BLaER1 (cell line): ENCODE measurements at regions not wholly inside any gene's neighbourhood (a gene's known extent, or its start where the extent isn't known, plus 50 kb on each side); places are given as distances from the start of the nearest gene placed in this dataset.

Source experiments
- H3K27ac ChIP-seq: shearing (Covaris generic); formaldehyde crosslinking; 2 replicates; pipeline ENCODE4 v1.8.1; 2022
- H3K27me3 ChIP-seq: shearing (Covaris generic); formaldehyde crosslinking; 2 replicates; pipeline ENCODE4 v1.8.1; 2022
- H3K36me3 ChIP-seq: shearing (Covaris generic); formaldehyde crosslinking; 2 replicates; pipeline ENCODE4 v1.8.1; 2022
- H3K4me1 ChIP-seq: shearing (Covaris generic); formaldehyde crosslinking; 2 replicates; pipeline ENCODE4 v1.8.1; 2022
- H3K4me2 ChIP-seq: shearing (Covaris generic); formaldehyde crosslinking; 2 replicates; pipeline ENCODE4 v1.8.1; 2022
- H3K4me3 ChIP-seq: shearing (Covaris generic); formaldehyde crosslinking; 2 replicates; pipeline ENCODE4 v1.8.1; 2022
- H3K9ac ChIP-seq: shearing (Covaris generic); formaldehyde crosslinking; 2 replicates; pipeline ENCODE4 v1.8.1; 2022
- H3K9me3 ChIP-seq: shearing (Covaris generic); formaldehyde crosslinking; 2 replicates; pipeline ENCODE4 v1.8.1; 2022
- H4K20me1 ChIP-seq: shearing (Covaris generic); formaldehyde crosslinking; 2 replicates; pipeline ENCODE4 v1.8.1; 2022
- Cebpa-rat ChIP-seq: shearing (Covaris generic); IDR thresholded peaks from 2 replicates; pipeline ENCODE4 v1.8.1; 2022

- H3K9ac ChIP-seq = no peak overlapping the region
- no peaks in the 10 kb centered on the region for H3K27me3 ChIP-seq
- H3K4me3 ChIP-seq = no peak overlapping the region
- H3K36me3 ChIP-seq = no peaks in the 10 kb centered on the region
- H3K4me1 ChIP-seq = no peaks in the 10 kb centered on the region
- H4K20me1 ChIP-seq = no peaks in the 10 kb centered on the region
- no peak for TF ChIP-seq Cebpa-rat
- H3K27ac ChIP-seq = no peak overlapping the region
- no peak overlapping the region for H3K4me2 ChIP-seq
- no peaks in the 10 kb centered on the region for H3K9me3 ChIP-seq
Observed at GRCh38 chr4:130545171-130545570, 1449.2 kb downstream of the C4orf33 start.

GRCh38 chr4:130545596-130545995, 1449.6 kb downstream of the C4orf33 start:
- no peaks in the 10 kb centered on the region for H3K36me3 ChIP-seq
- no peak for TF ChIP-seq Cebpa-rat
- H3K27ac ChIP-seq = no peak overlapping the region
- no peaks in the 10 kb centered on the region for H3K4me1 ChIP-seq
- no peaks in the 10 kb centered on the region for H3K27me3 ChIP-seq
- no peak overlapping the region for H3K4me2 ChIP-seq
- no peak overlapping the region for H3K9ac ChIP-seq
- no peak overlapping the region for H3K4me3 ChIP-seq
- H4K20me1 ChIP-seq = no peaks in the 10 kb centered on the region
- no peaks in the 10 kb centered on the region for H3K9me3 ChIP-seq

- H3K36me3 ChIP-seq = no peaks in the 10 kb centered on the region
- no peak overlapping the region for H3K27ac ChIP-seq
- no peaks in the 10 kb centered on the region for H4K20me1 ChIP-seq
- H3K9me3 ChIP-seq = no peaks in the 10 kb centered on the region
- H3K4me1 ChIP-seq = no peaks in the 10 kb centered on the region
- TF ChIP-seq Cebpa-rat = peak; percentile 13; the same call in 1 of the 2 replicates
- H3K9ac ChIP-seq = no peak overlapping the region
- H3K4me2 ChIP-seq = no peak overlapping the region
- no peak overlapping the region for H3K4me3 ChIP-seq
- no peaks in the 10 kb centered on the region for H3K27me3 ChIP-seq
Observed at GRCh38 chr4:130559268-130559667, 1463.3 kb downstream of the C4orf33 start.

GRCh38 chr4:130563185-130563888, 1467.4 kb downstream of the C4orf33 start:
- Histone ChIP-seq H3K4me1 (no peaks in the 10 kb centered on the region), H3K27ac (no peak overlapping the region), H4K20me1 (no peaks in the 10 kb centered on the region), H3K27me3 (no peaks in the 10 kb centered on the region), H3K4me2 (no peak overlapping the region), H3K4me3 (no peak overlapping the region), H3K9me3 (peaks cover 1% of the 10 kb centered on the region; the same call in 1 of the 2 replicates), H3K36me3 (no peaks in the 10 kb centered on the region), H3K9ac (no peak overlapping the region)
- TF ChIP-seq Cebpa-rat = no peak

GRCh38 chr4:130563889-130564418, 1468.0 kb downstream of the C4orf33 start:
- no peaks in the 10 kb centered on the region for H3K4me1 ChIP-seq
- no peaks in the 10 kb centered on the region for H4K20me1 ChIP-seq
- no peak overlapping the region for H3K27ac ChIP-seq
- no peak for TF ChIP-seq Cebpa-rat
- H3K9ac ChIP-seq = no peak overlapping the region
- no peak overlapping the region for H3K4me2 ChIP-seq
- H3K9me3 ChIP-seq = peaks cover 7% of the 10 kb centered on the region
- no peaks in the 10 kb centered on the region for H3K36me3 ChIP-seq
- no peak overlapping the region for H3K4me3 ChIP-seq
- H3K27me3 ChIP-seq = no peaks in the 10 kb centered on the region

GRCh38 chr4:130568746-130569145, 1472.8 kb downstream of the C4orf33 start:
- H3K9ac ChIP-seq = no peak overlapping the region
- H3K9me3 ChIP-seq = peaks cover 17% of the 10 kb centered on the region
- no peak overlapping the region for H3K4me3 ChIP-seq
- TF ChIP-seq Cebpa-rat = no peak
- H3K27ac ChIP-seq = no peak overlapping the region
- H3K4me1 ChIP-seq = peaks cover 7% of the 10 kb centered on the region; the same call in 1 of the 2 replicates
- no peaks in the 10 kb centered on the region for H4K20me1 ChIP-seq
- H3K27me3 ChIP-seq = no peaks in the 10 kb centered on the region
- H3K4me2 ChIP-seq = no peak overlapping the region
- no peaks in the 10 kb centered on the region for H3K36me3 ChIP-seq

GRCh38 chr4:130573742-130574141, 1477.8 kb downstream of the C4orf33 start:
- Histone ChIP-seq H3K4me3 (no peak overlapping the region), H3K4me2 (peak overlapping the region; percentile 42; the same call in 1 of the 2 replicates), H3K27ac (no peak overlapping the region), H3K4me1 (peaks cover 16% of the 10 kb centered on the region; the same call in 1 of the 2 replicates), H3K9ac (no peak overlapping the region), H3K36me3 (no peaks in the 10 kb centered on the region), H3K27me3 (no peaks in the 10 kb centered on the region), H4K20me1 (no peaks in the 10 kb centered on the region), H3K9me3 (peaks cover 12% of the 10 kb centered on the region)
- TF ChIP-seq Cebpa-rat = no peak

- H3K9me3 ChIP-seq = 0 out of 2 replicates have a peak, but pooled peaks cover 7% of the 10 kb centered on the region
- H3K36me3 ChIP-seq = no peaks in the 10 kb centered on the region
- no peak overlapping the region for H3K9ac ChIP-seq
- no peak for TF ChIP-seq Cebpa-rat
- no peaks in the 10 kb centered on the region for H3K27me3 ChIP-seq
- H4K20me1 ChIP-seq = no peaks in the 10 kb centered on the region
- no peak overlapping the region for H3K4me3 ChIP-seq
- peak overlapping the region; percentile 42; the same call in 1 of the 2 replicates for H3K4me2 ChIP-seq
- H3K4me1 ChIP-seq = peaks cover 16% of the 10 kb centered on the region; the same call in 1 of the 2 replicates
- no peak overlapping the region for H3K27ac ChIP-seq
Observed at GRCh38 chr4:130574215-130574614, 1478.3 kb downstream of the C4orf33 start.

- H3K9ac ChIP-seq = no peak overlapping the region
- no peaks in the 10 kb centered on the region for H3K9me3 ChIP-seq
- H3K4me3 ChIP-seq = no peak overlapping the region
- H3K27me3 ChIP-seq = no peaks in the 10 kb centered on the region
- no peak for TF ChIP-seq Cebpa-rat
- H3K4me1 ChIP-seq = peaks cover 16% of the 10 kb centered on the region; the same call in 1 of the 2 replicates
- peak overlapping the region; percentile 22; the same call in 1 of the 2 replicates for H3K4me2 ChIP-seq
- H3K36me3 ChIP-seq = no peaks in the 10 kb centered on the region
- H4K20me1 ChIP-seq = no peaks in the 10 kb centered on the region
- no peak overlapping the region for H3K27ac ChIP-seq
Observed at GRCh38 chr4:130576218-130576617, 1480.3 kb downstream of the C4orf33 start.

- Histone ChIP-seq H3K9me3 (no peaks in the 10 kb centered on the region), H3K27ac (no peak overlapping the region), H3K27me3 (no peaks in the 10 kb centered on the region), H3K4me3 (no peak overlapping the region), H3K36me3 (no peaks in the 10 kb centered on the region), H3K4me2 (no peak overlapping the region), H3K4me1 (no peaks in the 10 kb centered on the region), H4K20me1 (no peaks in the 10 kb centered on the region), H3K9ac (no peak overlapping the region)
- no peak for TF ChIP-seq Cebpa-rat
Observed at GRCh38 chr4:130591091-130591490, 1495.1 kb downstream of the C4orf33 start.
